ENCODE measurements at regions not wholly inside any gene's neighbourhood (a gene's known extent, or its start where the extent isn't known, plus 50 kb on each side); places are given as distances from the start of the nearest gene placed in this dataset.

- TF ChIP-seq, protein P1, sequence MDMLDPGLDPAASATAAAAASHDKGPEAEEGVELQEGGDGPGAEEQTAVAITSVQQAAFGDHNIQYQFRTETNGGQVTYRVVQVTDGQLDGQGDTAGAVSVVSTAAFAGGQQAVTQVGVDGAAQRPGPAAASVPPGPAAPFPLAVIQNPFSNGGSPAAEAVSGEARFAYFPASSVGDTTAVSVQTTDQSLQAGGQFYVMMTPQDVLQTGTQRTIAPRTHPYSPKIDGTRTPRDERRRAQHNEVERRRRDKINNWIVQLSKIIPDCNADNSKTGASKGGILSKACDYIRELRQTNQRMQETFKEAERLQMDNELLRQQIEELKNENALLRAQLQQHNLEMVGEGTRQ (IDR thresholded peaks at IDR 0.05; ENCODE audit: borderline replicate concordance, low read depth, low read length): no peak
- TF ChIP-seq, protein P2, sequence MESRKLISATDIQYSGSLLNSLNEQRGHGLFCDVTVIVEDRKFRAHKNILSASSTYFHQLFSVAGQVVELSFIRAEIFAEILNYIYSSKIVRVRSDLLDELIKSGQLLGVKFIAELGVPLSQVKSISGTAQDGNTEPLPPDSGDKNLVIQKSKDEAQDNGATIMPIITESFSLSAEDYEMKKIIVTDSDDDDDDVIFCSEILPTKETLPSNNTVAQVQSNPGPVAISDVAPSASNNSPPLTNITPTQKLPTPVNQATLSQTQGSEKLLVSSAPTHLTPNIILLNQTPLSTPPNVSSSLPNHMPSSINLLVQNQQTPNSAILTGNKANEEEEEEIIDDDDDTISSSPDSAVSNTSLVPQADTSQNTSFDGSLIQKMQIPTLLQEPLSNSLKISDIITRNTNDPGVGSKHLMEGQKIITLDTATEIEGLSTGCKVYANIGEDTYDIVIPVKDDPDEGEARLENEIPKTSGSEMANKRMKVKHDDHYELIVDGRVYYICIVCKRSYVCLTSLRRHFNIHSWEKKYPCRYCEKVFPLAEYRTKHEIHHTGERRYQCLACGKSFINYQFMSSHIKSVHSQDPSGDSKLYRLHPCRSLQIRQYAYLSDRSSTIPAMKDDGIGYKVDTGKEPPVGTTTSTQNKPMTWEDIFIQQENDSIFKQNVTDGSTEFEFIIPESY (IDR thresholded peaks at IDR 0.05; ENCODE audit: borderline replicate concordance, low read depth): no peak
- no peak for TF ChIP-seq POLR2AphosphoS5 (IDR thresholded peaks at IDR 0.05; ENCODE audit: low read depth, low read length)
- TF ChIP-seq IRF3 (IDR thresholded peaks at IDR 0.05; ENCODE audit: low read depth, low read length): no peak
- no peak for TF ChIP-seq NFIC (IDR thresholded peaks at IDR 0.05; ENCODE audit: borderline replicate concordance)
- TF ChIP-seq EP300 (IDR thresholded peaks at IDR 0.05; ENCODE audit: borderline replicate concordance in 1 of 2, low read depth in 1 of 2, low read length in 1 of 2): no peak
- no peak for TF ChIP-seq RXRA (IDR thresholded peaks at IDR 0.05; ENCODE audit: borderline replicate concordance, low read depth)
- no peak for TF ChIP-seq RCOR1 (IDR thresholded peaks at IDR 0.05; ENCODE audit: low read length)
- no peak for TF ChIP-seq USF1 (IDR thresholded peaks at IDR 0.05; ENCODE audit: borderline replicate concordance, low read depth)
- TF ChIP-seq, protein P3, sequence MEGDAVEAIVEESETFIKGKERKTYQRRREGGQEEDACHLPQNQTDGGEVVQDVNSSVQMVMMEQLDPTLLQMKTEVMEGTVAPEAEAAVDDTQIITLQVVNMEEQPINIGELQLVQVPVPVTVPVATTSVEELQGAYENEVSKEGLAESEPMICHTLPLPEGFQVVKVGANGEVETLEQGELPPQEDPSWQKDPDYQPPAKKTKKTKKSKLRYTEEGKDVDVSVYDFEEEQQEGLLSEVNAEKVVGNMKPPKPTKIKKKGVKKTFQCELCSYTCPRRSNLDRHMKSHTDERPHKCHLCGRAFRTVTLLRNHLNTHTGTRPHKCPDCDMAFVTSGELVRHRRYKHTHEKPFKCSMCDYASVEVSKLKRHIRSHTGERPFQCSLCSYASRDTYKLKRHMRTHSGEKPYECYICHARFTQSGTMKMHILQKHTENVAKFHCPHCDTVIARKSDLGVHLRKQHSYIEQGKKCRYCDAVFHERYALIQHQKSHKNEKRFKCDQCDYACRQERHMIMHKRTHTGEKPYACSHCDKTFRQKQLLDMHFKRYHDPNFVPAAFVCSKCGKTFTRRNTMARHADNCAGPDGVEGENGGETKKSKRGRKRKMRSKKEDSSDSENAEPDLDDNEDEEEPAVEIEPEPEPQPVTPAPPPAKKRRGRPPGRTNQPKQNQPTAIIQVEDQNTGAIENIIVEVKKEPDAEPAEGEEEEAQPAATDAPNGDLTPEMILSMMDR (IDR thresholded peaks at IDR 0.05): no peak
- TF ChIP-seq YY1 (IDR thresholded peaks at IDR 0.05; ENCODE audit: low read depth): no peak
- no peak for TF ChIP-seq JUND (IDR thresholded peaks at IDR 0.05)
- TF ChIP-seq, protein P4, sequence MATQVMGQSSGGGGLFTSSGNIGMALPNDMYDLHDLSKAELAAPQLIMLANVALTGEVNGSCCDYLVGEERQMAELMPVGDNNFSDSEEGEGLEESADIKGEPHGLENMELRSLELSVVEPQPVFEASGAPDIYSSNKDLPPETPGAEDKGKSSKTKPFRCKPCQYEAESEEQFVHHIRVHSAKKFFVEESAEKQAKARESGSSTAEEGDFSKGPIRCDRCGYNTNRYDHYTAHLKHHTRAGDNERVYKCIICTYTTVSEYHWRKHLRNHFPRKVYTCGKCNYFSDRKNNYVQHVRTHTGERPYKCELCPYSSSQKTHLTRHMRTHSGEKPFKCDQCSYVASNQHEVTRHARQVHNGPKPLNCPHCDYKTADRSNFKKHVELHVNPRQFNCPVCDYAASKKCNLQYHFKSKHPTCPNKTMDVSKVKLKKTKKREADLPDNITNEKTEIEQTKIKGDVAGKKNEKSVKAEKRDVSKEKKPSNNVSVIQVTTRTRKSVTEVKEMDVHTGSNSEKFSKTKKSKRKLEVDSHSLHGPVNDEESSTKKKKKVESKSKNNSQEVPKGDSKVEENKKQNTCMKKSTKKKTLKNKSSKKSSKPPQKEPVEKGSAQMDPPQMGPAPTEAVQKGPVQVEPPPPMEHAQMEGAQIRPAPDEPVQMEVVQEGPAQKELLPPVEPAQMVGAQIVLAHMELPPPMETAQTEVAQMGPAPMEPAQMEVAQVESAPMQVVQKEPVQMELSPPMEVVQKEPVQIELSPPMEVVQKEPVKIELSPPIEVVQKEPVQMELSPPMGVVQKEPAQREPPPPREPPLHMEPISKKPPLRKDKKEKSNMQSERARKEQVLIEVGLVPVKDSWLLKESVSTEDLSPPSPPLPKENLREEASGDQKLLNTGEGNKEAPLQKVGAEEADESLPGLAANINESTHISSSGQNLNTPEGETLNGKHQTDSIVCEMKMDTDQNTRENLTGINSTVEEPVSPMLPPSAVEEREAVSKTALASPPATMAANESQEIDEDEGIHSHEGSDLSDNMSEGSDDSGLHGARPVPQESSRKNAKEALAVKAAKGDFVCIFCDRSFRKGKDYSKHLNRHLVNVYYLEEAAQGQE (IDR thresholded peaks at IDR 0.05; ENCODE audit: low read depth, low read length): no peak
Observed at GRCh38 chr10:5285186-5285585, 79.6 kb upstream of the UCN3 start.

Measured in SK-N-SH (cell line).